ENCODE measurements at regions not wholly inside any gene's neighbourhood (a gene's known extent, or its start where the extent isn't known, plus 50 kb on each side); places are given as distances from the start of the nearest gene placed in this dataset.

DNA sequence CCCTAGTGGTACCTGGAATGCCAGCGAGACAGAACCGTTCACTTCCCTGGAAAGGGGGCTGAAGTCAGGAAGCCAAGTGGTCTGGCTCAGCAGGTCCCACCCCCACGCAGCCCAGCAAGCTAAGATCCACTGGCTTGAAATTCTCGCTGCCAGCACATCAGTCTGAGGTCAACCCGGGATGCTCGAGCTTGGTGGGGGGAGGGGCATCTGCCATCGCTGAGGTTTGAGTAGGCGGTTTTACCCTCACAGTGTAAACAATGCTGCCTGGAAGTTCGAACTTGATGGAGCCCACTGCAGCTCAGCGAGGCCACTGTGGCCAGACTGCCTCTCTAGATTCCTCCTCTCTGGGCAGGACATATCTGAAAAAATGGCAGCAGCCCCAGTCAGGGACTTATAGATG lies 464.7 kb upstream of the TOM1L1 start:
- H3K9me3 ChIP-seq (ENCODE audit: low read length) = no peaks in the 10 kb centered on the region
- H3K4me3 ChIP-seq (ENCODE audit: low read length) = no peak overlapping the region
- no peak overlapping the region for H3K27ac ChIP-seq (ENCODE audit: low read length)
- H3K9me2 ChIP-seq (ENCODE audit: insufficient read depth, low read length) = no peaks in the 10 kb centered on the region
- H3K27me3 ChIP-seq (ENCODE audit: insufficient read depth, low read depth, low read length) = no peaks in the 10 kb centered on the region
- H3K79me2 ChIP-seq (replicated peaks; ENCODE audit: insufficient read depth, low read length) = no peaks in the 10 kb centered on the region
- no peak overlapping the region for H3K9ac ChIP-seq (ENCODE audit: low read length)
- H3K4me2 ChIP-seq (ENCODE audit: low read length) = no peak overlapping the region
- no peaks in the 10 kb centered on the region for H4K20me1 ChIP-seq (ENCODE audit: insufficient read depth)
- no peaks in the 10 kb centered on the region for H3K36me3 ChIP-seq (ENCODE audit: insufficient read depth, low read length)
- no peak overlapping the region for H2AFZ ChIP-seq (ENCODE audit: low read depth, low read length)
- TF ChIP-seq EP300 (conservative IDR thresholded peaks at IDR 0.05; ENCODE audit: poor library complexity, severe bottlenecking) (no peak), RAD21 (conservative IDR thresholded peaks at IDR 0.05) (no peak), REST (IDR thresholded peaks at IDR 0.05; ENCODE audit: borderline replicate concordance) (no peak), TAF1 (IDR thresholded peaks at IDR 0.05; ENCODE audit: low read depth) (no peak), POLR2AphosphoS5 (IDR thresholded peaks at IDR 0.05) (no peak), SMC3 (conservative IDR thresholded peaks at IDR 0.05; ENCODE audit: poor library complexity) (no peak), EZH2 (IDR thresholded peaks at IDR 0.05; ENCODE audit: borderline replicate concordance, insufficient read depth, low read length, poor library complexity, severe bottlenecking) (no peak), MXI1 (conservative IDR thresholded peaks at IDR 0.05; ENCODE audit: poor library complexity, severe bottlenecking) (no peak)
- TF ChIP-seq, protein P1, sequence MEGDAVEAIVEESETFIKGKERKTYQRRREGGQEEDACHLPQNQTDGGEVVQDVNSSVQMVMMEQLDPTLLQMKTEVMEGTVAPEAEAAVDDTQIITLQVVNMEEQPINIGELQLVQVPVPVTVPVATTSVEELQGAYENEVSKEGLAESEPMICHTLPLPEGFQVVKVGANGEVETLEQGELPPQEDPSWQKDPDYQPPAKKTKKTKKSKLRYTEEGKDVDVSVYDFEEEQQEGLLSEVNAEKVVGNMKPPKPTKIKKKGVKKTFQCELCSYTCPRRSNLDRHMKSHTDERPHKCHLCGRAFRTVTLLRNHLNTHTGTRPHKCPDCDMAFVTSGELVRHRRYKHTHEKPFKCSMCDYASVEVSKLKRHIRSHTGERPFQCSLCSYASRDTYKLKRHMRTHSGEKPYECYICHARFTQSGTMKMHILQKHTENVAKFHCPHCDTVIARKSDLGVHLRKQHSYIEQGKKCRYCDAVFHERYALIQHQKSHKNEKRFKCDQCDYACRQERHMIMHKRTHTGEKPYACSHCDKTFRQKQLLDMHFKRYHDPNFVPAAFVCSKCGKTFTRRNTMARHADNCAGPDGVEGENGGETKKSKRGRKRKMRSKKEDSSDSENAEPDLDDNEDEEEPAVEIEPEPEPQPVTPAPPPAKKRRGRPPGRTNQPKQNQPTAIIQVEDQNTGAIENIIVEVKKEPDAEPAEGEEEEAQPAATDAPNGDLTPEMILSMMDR (IDR thresholded peaks at IDR 0.05; ENCODE audit: poor library complexity, severe bottlenecking) = no peak
- no peaks in the 10 kb centered on the region for H3F3A ChIP-seq (ENCODE audit: insufficient read depth, low read length, poor library complexity, severe bottlenecking)

- H3K4me2 ChIP-seq (ENCODE audit: low read length) = no peak overlapping the region
- H3K4me3 ChIP-seq (ENCODE audit: low read length) = no peak overlapping the region
- no peaks in the 10 kb centered on the region for H3K36me3 ChIP-seq (ENCODE audit: insufficient read depth, low read length)
- no peaks in the 10 kb centered on the region for H3F3A ChIP-seq (ENCODE audit: insufficient read depth, low read length, poor library complexity, severe bottlenecking)
- TF ChIP-seq TAF1 (IDR thresholded peaks at IDR 0.05; ENCODE audit: low read depth) (no peak), RAD21 (conservative IDR thresholded peaks at IDR 0.05) (no peak), POLR2AphosphoS5 (IDR thresholded peaks at IDR 0.05) (no peak), SMC3 (conservative IDR thresholded peaks at IDR 0.05; ENCODE audit: poor library complexity) (no peak), EZH2 (IDR thresholded peaks at IDR 0.05; ENCODE audit: borderline replicate concordance, insufficient read depth, low read length, poor library complexity, severe bottlenecking) (no peak), REST (IDR thresholded peaks at IDR 0.05; ENCODE audit: borderline replicate concordance) (no peak), EP300 (conservative IDR thresholded peaks at IDR 0.05; ENCODE audit: poor library complexity, severe bottlenecking) (no peak), MXI1 (conservative IDR thresholded peaks at IDR 0.05; ENCODE audit: poor library complexity, severe bottlenecking) (no peak)
- TF ChIP-seq, protein P1 (IDR thresholded peaks at IDR 0.05; ENCODE audit: poor library complexity, severe bottlenecking) = no peak
- H3K9me2 ChIP-seq (ENCODE audit: insufficient read depth, low read length) = no peaks in the 10 kb centered on the region
- no peak overlapping the region for H2AFZ ChIP-seq (ENCODE audit: low read depth, low read length)
- no peaks in the 10 kb centered on the region for H3K27me3 ChIP-seq (ENCODE audit: insufficient read depth, low read depth, low read length)
- H3K9ac ChIP-seq (ENCODE audit: low read length) = no peak overlapping the region
- H3K79me2 ChIP-seq (replicated peaks; ENCODE audit: insufficient read depth, low read length) = no peaks in the 10 kb centered on the region
- no peaks in the 10 kb centered on the region for H4K20me1 ChIP-seq (ENCODE audit: insufficient read depth)
- no peaks in the 10 kb centered on the region for H3K9me3 ChIP-seq (ENCODE audit: low read length)
- H3K27ac ChIP-seq (ENCODE audit: low read length) = no peak overlapping the region
Measured at GRCh38 chr17:54439816-54440215, 460.8 kb upstream of the TOM1L1 start.
